ENCODE measurements at regions not wholly inside any gene's neighbourhood (a gene's known extent, or its start where the extent isn't known, plus 50 kb on each side); places are given as distances from the start of the nearest gene placed in this dataset.

DNA sequence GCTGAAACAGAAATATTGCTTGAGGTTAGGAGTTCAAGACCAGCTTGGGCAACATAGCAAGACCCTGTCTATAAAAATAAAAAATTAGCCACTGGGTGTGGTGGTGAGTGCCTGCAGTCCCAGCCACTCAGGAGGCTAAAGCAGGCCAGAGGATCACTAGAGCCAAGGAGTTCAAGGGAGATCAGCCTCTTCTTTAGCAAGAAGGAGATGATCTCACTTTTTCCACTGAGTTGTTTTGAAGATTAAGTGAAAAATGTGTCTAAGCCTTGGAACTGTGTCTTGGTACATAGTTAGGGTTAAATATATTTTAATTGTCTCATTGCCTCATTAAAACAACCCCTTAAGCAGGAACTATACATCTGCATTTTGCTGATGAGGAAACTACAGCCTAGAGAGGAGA lies 279.0 kb upstream of the ZFP64 start:
- Histone ChIP-seq H3K4me1 (ENCODE audit: insufficient read depth) (no peaks in the 10 kb centered on the region), H3K27me3 (replicated peaks; ENCODE audit: insufficient read depth) (no peaks in the 10 kb centered on the region; the same call in 1 of the 2 replicates), H3K9me3 (ENCODE audit: low read depth) (no peaks in the 10 kb centered on the region), H3K4me2 (ENCODE audit: unreplicated experiment) (no peak overlapping the region), H3K9me2 (ENCODE audit: insufficient read depth) (no peaks in the 10 kb centered on the region), H3K9ac (no peak overlapping the region), H2AFZ (no peak overlapping the region), H3F3A (ENCODE audit: insufficient read depth) (no peaks in the 10 kb centered on the region), H3K4me3 (no peak overlapping the region), H4K20me1 (ENCODE audit: insufficient read depth) (no peaks in the 10 kb centered on the region), H3K79me2 (ENCODE audit: insufficient read depth) (no peaks in the 10 kb centered on the region), H3K27ac (no peak overlapping the region), H3K36me3 (ENCODE audit: low read depth) (no peaks in the 10 kb centered on the region)
- DNase-seq: peak; percentile 22
- in situ Hi-C loops (cut with MboI): no loop called here
- no peak for TF ChIP-seq EZH2 (IDR thresholded peaks at IDR 0.05; ENCODE audit: insufficient read depth, poor library complexity, severe bottlenecking)
- TF ChIP-seq EZH2phosphoT487 (IDR thresholded peaks at IDR 0.05; ENCODE audit: insufficient read depth, low read depth): no peak

DNA sequence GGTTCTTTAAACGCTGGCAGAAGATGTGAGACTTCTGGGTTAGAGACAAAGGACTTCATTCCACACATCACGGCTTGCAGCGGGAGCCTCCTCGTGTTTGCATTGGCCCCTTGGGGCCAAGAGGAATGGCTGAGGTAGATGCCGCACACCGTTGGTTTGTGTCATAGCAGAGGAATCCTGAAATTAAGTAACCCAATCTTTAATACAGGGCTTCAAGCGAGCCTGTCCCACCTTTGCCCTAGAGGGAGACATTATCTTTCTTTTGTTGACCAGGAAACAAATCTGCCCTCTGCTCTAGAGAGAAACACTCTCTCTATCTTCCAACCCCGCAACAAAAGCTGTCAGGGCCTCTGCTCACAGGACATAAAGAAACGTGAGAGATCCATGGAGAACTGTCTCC lies 277.5 kb upstream of the ZFP64 start:
- no peaks in the 10 kb centered on the region for H3K79me2 ChIP-seq (ENCODE audit: insufficient read depth)
- no peaks in the 10 kb centered on the region for H3F3A ChIP-seq (ENCODE audit: insufficient read depth)
- in situ Hi-C loops (cut with MboI): no loop called here
- no peaks in the 10 kb centered on the region for H3K4me1 ChIP-seq (ENCODE audit: insufficient read depth)
- H3K9me3 ChIP-seq (ENCODE audit: low read depth): no peaks in the 10 kb centered on the region
- TF ChIP-seq EZH2 (IDR thresholded peaks at IDR 0.05; ENCODE audit: insufficient read depth, poor library complexity, severe bottlenecking) (no peak), EZH2phosphoT487 (IDR thresholded peaks at IDR 0.05; ENCODE audit: insufficient read depth, low read depth) (no peak)
- no peak overlapping the region for H2AFZ ChIP-seq
- H3K9me2 ChIP-seq (ENCODE audit: insufficient read depth): no peaks in the 10 kb centered on the region
- no peak overlapping the region for H3K4me3 ChIP-seq
- DNase-seq: no peak
- H3K36me3 ChIP-seq (ENCODE audit: low read depth): no peaks in the 10 kb centered on the region
- WGBS, 2 experiments (ENCODE audit: low coverage in 1 of 2, low lambda C conversion rate in 2 of 2, missing lambda C conversion rate in 2 of 2): 80 to 82% methylated on average over 9 of the region's 9 CpGs
- no peaks in the 10 kb centered on the region; the same call in 1 of the 2 replicates for H3K27me3 ChIP-seq (replicated peaks; ENCODE audit: insufficient read depth)
- no peak overlapping the region for H3K27ac ChIP-seq
- H4K20me1 ChIP-seq (ENCODE audit: insufficient read depth): no peaks in the 10 kb centered on the region
- H3K4me2 ChIP-seq (ENCODE audit: unreplicated experiment): no peak overlapping the region
- no peak overlapping the region for H3K9ac ChIP-seq

DNA sequence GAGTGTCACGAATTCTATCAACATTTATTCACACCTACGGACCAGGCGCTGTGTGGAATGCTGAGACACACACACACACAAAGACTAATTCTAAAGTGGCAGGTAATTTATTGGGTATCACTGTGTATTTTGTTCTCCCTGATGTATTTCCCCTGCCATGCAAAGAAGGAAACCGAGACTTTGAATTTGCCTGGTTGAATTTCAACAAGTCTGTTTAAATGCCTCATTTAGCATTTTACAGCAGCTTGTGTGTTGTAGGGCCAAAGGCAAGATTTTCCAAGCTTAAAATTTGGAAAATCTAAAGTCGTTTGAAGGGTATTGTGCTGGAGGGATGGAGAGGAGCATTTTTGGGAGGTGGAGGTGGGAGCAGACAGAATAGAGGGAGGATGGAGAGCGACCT lies 274.4 kb upstream of the ZFP64 start:
- Histone ChIP-seq H3K27ac (no peak overlapping the region), H3K27me3 (replicated peaks; ENCODE audit: insufficient read depth) (no peaks in the 10 kb centered on the region; the same call in none of the 2 replicates), H4K20me1 (ENCODE audit: insufficient read depth) (no peaks in the 10 kb centered on the region), H3K9me2 (ENCODE audit: insufficient read depth) (no peaks in the 10 kb centered on the region), H3K36me3 (ENCODE audit: low read depth) (no peaks in the 10 kb centered on the region), H3K9me3 (ENCODE audit: low read depth) (no peaks in the 10 kb centered on the region), H3K4me1 (ENCODE audit: insufficient read depth) (no peaks in the 10 kb centered on the region), H2AFZ (no peak overlapping the region), H3K4me2 (ENCODE audit: unreplicated experiment) (no peak overlapping the region), H3K4me3 (no peak overlapping the region), H3F3A (ENCODE audit: insufficient read depth) (no peaks in the 10 kb centered on the region), H3K79me2 (ENCODE audit: insufficient read depth) (no peaks in the 10 kb centered on the region), H3K9ac (no peak overlapping the region)
- WGBS, 2 experiments (ENCODE audit: low coverage in 1 of 2, low lambda C conversion rate in 2 of 2, missing lambda C conversion rate in 2 of 2): 71 to 76% methylated on average over 6 of the region's 6 CpGs
- in situ Hi-C loops (cut with MboI): no loop called here
- DNase-seq: no peak
- TF ChIP-seq EZH2phosphoT487 (IDR thresholded peaks at IDR 0.05; ENCODE audit: insufficient read depth, low read depth) (no peak), EZH2 (IDR thresholded peaks at IDR 0.05; ENCODE audit: insufficient read depth, poor library complexity, severe bottlenecking) (no peak)

DNA sequence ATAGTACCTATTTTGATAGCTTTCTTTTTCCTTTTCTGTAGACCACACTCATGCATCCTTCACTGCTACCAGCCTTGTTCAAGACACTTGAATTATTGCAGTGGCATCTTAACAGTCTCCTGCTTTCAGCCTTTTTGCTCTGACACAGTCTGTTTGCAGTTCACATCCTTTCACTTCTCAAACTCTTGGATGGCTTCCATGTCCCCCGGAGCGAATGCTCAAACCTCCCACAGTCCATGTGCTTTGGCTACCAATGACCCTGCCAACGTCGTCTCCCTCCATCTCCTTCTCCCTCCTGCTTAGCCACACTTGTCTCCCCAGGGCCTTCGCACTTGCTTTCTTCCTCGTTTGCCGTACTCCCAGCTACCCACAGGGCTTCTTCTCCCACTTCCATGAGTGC lies 270.0 kb upstream of the ZFP64 start:
- no peaks in the 10 kb centered on the region for H3K4me1 ChIP-seq (ENCODE audit: insufficient read depth)
- H2AFZ ChIP-seq: no peak overlapping the region
- H3K36me3 ChIP-seq (ENCODE audit: low read depth): no peaks in the 10 kb centered on the region
- no peaks in the 10 kb centered on the region; the same call in none of the 2 replicates for H3K27me3 ChIP-seq (replicated peaks; ENCODE audit: insufficient read depth)
- no peaks in the 10 kb centered on the region for H3K9me2 ChIP-seq (ENCODE audit: insufficient read depth)
- 47 to 56% methylated on average over 7 of the region's 7 CpGs for WGBS, 2 experiments (ENCODE audit: low coverage in 1 of 2, low lambda C conversion rate in 2 of 2, missing lambda C conversion rate in 2 of 2)
- no peaks in the 10 kb centered on the region for H3F3A ChIP-seq (ENCODE audit: insufficient read depth)
- no peak overlapping the region for H3K27ac ChIP-seq
- no peaks in the 10 kb centered on the region for H3K79me2 ChIP-seq (ENCODE audit: insufficient read depth)
- no peak overlapping the region for H3K9ac ChIP-seq
- H3K9me3 ChIP-seq (ENCODE audit: low read depth): no peaks in the 10 kb centered on the region
- no peak for TF ChIP-seq EZH2phosphoT487 (IDR thresholded peaks at IDR 0.05; ENCODE audit: insufficient read depth, low read depth)
- no peak for TF ChIP-seq EZH2 (IDR thresholded peaks at IDR 0.05; ENCODE audit: insufficient read depth, poor library complexity, severe bottlenecking)
- no peaks in the 10 kb centered on the region for H4K20me1 ChIP-seq (ENCODE audit: insufficient read depth)
- no peak overlapping the region for H3K4me3 ChIP-seq
- in situ Hi-C loops (cut with MboI): no loop called here
- no peak for DNase-seq
- H3K4me2 ChIP-seq (ENCODE audit: unreplicated experiment): no peak overlapping the region

DNA sequence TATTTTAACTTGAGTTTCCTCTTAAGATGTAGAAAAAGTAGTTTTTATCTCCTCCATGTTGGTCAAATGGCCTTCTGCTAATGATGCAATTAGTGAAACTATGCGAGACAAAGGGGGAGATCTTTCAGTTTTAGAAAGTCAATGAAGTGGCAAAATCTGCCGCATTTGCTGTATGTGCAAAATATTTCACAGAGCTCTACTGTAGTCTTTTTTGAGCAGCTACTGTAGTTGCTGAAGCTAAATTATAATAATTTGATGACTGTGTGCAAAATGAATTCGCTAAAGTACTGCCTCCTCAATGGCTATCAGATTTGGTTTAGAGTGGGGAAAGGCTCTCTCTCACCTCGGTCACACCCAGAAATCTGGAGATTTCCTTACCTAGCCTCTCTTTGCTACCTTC lies 267.6 kb upstream of the ZFP64 start:
- in situ Hi-C loops (cut with MboI): no loop called here
- Histone ChIP-seq H3K9ac (no peak overlapping the region), H3K9me2 (ENCODE audit: insufficient read depth) (no peaks in the 10 kb centered on the region), H3K4me1 (ENCODE audit: insufficient read depth) (peaks cover 11% of the 10 kb centered on the region), H3K79me2 (ENCODE audit: insufficient read depth) (no peaks in the 10 kb centered on the region), H3K27me3 (replicated peaks; ENCODE audit: insufficient read depth) (no peaks in the 10 kb centered on the region; the same call in 1 of the 2 replicates), H3K9me3 (ENCODE audit: low read depth) (no peaks in the 10 kb centered on the region), H3K4me3 (no peak overlapping the region), H4K20me1 (ENCODE audit: insufficient read depth) (no peaks in the 10 kb centered on the region), H3K4me2 (ENCODE audit: unreplicated experiment) (no peak overlapping the region), H2AFZ (no peak overlapping the region), H3K36me3 (ENCODE audit: low read depth) (no peaks in the 10 kb centered on the region), H3K27ac (no peak overlapping the region), H3F3A (ENCODE audit: insufficient read depth) (no peaks in the 10 kb centered on the region)
- TF ChIP-seq EZH2phosphoT487 (IDR thresholded peaks at IDR 0.05; ENCODE audit: insufficient read depth, low read depth) (no peak), EZH2 (IDR thresholded peaks at IDR 0.05; ENCODE audit: insufficient read depth, poor library complexity, severe bottlenecking) (no peak)
- 84 to 88% methylated on average over 4 of the region's 4 CpGs for WGBS, 2 experiments (ENCODE audit: low coverage in 1 of 2, low lambda C conversion rate in 2 of 2, missing lambda C conversion rate in 2 of 2)
- no peak for DNase-seq
